ENCODE measurements at regions not wholly inside any gene's neighbourhood (a gene's known extent, or its start where the extent isn't known, plus 50 kb on each side); places are given as distances from the start of the nearest gene placed in this dataset.

DNA sequence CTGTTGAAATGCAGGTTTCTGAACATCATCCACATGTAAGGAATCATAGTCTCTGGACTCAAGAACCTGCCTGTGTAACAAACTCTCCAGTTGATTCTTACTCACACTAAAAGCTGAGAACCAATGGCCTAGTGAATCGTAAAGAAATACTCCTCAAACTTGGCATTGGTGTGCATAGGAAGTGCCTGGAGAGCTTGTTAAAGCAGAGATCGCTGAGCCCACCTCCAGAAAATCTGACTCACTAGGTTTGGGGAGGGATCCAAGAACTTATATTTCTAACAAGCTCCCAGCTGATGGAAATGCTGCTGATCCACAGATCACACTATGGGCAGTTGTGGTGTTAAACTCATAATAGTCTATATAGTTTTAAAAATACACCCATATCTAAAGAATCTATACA is 55.8 kb upstream of the LMCD1 start:
- H3K27me3 ChIP-seq: no peaks in the 10 kb centered on the region
- peaks cover 0 to 34% (median 21%) of the 10 kb centered on the region in 4 donors for H3K4me1 ChIP-seq
- no peak for TF ChIP-seq POLR2AphosphoS5 (IDR thresholded peaks at IDR 0.05)
- TF ChIP-seq POLR2A (IDR thresholded peaks at IDR 0.05): no peak
- TF ChIP-seq, protein P1, sequence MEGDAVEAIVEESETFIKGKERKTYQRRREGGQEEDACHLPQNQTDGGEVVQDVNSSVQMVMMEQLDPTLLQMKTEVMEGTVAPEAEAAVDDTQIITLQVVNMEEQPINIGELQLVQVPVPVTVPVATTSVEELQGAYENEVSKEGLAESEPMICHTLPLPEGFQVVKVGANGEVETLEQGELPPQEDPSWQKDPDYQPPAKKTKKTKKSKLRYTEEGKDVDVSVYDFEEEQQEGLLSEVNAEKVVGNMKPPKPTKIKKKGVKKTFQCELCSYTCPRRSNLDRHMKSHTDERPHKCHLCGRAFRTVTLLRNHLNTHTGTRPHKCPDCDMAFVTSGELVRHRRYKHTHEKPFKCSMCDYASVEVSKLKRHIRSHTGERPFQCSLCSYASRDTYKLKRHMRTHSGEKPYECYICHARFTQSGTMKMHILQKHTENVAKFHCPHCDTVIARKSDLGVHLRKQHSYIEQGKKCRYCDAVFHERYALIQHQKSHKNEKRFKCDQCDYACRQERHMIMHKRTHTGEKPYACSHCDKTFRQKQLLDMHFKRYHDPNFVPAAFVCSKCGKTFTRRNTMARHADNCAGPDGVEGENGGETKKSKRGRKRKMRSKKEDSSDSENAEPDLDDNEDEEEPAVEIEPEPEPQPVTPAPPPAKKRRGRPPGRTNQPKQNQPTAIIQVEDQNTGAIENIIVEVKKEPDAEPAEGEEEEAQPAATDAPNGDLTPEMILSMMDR (IDR thresholded peaks at IDR 0.05): no peak
- no peak for TF ChIP-seq EP300 (IDR thresholded peaks at IDR 0.05; ENCODE audit: low read depth)
- no peaks in the 10 kb centered on the region for H3K36me3 ChIP-seq
- DNase-seq: no peak
- no peaks in the 10 kb centered on the region for H3K9me3 ChIP-seq
- in situ Hi-C loops (cut with MboI; ENCODE audit: low pct_ligation_motif_present in 1 of 4, low pct_unique_long_range_greater_than_20kb in 1 of 4, low sequenced_read_pairs in 3 of 4) (loop anchor here in 2 of 4 donors (5.0 to 25.0 kb wide), 2 partner anchors 166 to 176 kb away; no protein-coding TSS in a partner anchor), intact Hi-C loops (cut with DNase I; ENCODE audit: low total_unique reads) (loop anchor here (10.0 kb wide), 1 partner anchor 49 kb away; no protein-coding TSS in a partner anchor)
- peak overlapping the region in 2 of 4 donors; percentile 71 to 84 for H3K27ac ChIP-seq
- H3K4me3 ChIP-seq: no peak overlapping the region
- 59 to 69% methylated on average over 2 of the region's 2 CpGs for WGBS, 2 donors (ENCODE audit: low coverage in 1 of 2)

DNA sequence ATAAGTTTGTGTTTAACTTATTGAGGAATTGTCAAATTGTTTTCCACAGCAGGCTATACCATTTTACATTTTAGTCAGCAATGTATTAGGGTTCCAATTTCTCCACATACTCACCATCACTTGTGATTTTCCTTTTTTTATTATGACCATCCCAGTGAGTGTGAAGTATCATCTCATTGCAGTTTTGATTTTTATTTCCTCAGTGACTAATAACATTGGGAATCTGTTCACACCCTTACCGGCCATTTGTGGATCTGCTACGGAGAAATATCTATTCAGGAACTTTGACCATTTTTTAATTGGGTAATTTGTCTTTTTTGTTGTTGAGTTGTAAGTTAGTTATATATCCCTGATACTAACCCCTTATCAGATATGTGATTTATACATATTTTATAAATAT is 54.8 kb upstream of the LMCD1 start:
- 90 to 92% methylated on average over 2 of the region's 2 CpGs for WGBS, 2 donors (ENCODE audit: low coverage in 1 of 2)
- no peaks in the 10 kb centered on the region for H3K27me3 ChIP-seq
- no peaks in the 10 kb centered on the region for H3K9me3 ChIP-seq
- no peak for TF ChIP-seq EP300 (IDR thresholded peaks at IDR 0.05; ENCODE audit: low read depth)
- intact Hi-C loops (cut with DNase I; ENCODE audit: low total_unique reads) (loop anchor here (10.0 kb wide), 1 partner anchor 48 kb away; no protein-coding TSS in a partner anchor), in situ Hi-C loops (cut with MboI; ENCODE audit: low pct_ligation_motif_present in 1 of 4, low pct_unique_long_range_greater_than_20kb in 1 of 4, low sequenced_read_pairs in 3 of 4) (loop anchor here in 2 of 4 donors (5.0 to 25.0 kb wide), 2 partner anchors 165 to 175 kb away; no protein-coding TSS in a partner anchor)
- no peaks in the 10 kb centered on the region for H3K36me3 ChIP-seq
- peaks cover 0 to 34% (median 21%) of the 10 kb centered on the region in 4 donors for H3K4me1 ChIP-seq
- DNase-seq: no peak
- H3K4me3 ChIP-seq: no peak overlapping the region
- H3K27ac ChIP-seq: no peak overlapping the region

DNA sequence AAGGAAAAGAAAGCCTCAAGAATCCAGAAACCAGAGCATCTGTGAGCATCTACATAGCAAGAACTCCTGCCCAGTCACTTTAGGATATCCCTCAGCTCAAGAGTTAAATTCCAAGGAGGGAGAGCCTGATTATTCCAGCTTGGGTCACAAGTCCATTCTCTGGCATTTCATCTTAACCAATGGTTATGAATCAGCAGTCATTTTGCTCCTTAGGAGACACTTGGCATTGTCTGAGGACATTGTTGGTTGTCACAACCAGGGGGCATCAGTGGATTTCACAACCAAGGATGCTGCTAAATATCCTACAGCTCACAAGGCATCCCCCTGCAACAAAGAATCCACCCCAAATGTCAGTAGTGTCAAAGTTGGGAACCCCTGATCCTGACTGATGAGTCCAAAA is 51.0 kb upstream of the LMCD1 start:
- no peaks in the 10 kb centered on the region for H3K9me3 ChIP-seq
- in situ Hi-C loops (cut with MboI; ENCODE audit: low pct_ligation_motif_present in 1 of 4, low pct_unique_long_range_greater_than_20kb in 1 of 4, low sequenced_read_pairs in 3 of 4): no loop called here
- H3K27ac ChIP-seq: no peak overlapping the region
- TF ChIP-seq POLR2A (IDR thresholded peaks at IDR 0.05): no peak
- TF ChIP-seq, protein P1 (IDR thresholded peaks at IDR 0.05): no peak
- no peak for TF ChIP-seq EP300 (IDR thresholded peaks at IDR 0.05; ENCODE audit: low read depth)
- no peak for TF ChIP-seq POLR2AphosphoS5 (IDR thresholded peaks at IDR 0.05)
- H3K27me3 ChIP-seq: no peaks in the 10 kb centered on the region
- no peak overlapping the region for H3K4me3 ChIP-seq
- intact Hi-C loops (cut with DNase I; ENCODE audit: low total_unique reads): no loop called here
- DNase-seq: no peak
- H3K36me3 ChIP-seq: no peaks in the 10 kb centered on the region
- peaks cover 0 to 1% (median 0%) of the 10 kb centered on the region in 4 donors for H3K4me1 ChIP-seq

DNA sequence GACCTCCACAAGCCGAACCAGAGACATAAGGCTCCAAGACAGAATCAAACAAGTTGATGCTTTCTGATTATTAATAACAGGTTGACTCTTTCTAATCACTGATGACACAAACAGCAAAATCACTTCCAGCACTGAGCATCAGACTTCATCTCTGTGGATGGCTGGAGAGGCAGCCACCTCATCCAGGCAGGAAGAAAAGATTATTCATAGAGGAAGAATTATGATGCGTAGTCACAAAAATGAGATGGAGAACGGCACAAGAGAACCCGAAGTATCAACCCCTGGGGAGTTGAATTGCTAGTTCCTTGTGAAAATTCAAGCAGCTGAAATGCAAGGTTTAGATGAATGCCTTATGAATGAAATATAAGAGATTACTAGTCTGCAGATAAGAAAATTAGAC is 49.9 kb upstream of the LMCD1 start:
- TF ChIP-seq, protein P1 (IDR thresholded peaks at IDR 0.05): no peak
- TF ChIP-seq EP300 (IDR thresholded peaks at IDR 0.05; ENCODE audit: low read depth): no peak
- no peak overlapping the region for H3K27ac ChIP-seq
- DNase-seq: no peak
- H3K27me3 ChIP-seq: no peaks in the 10 kb centered on the region
- in situ Hi-C loops (cut with MboI; ENCODE audit: low pct_ligation_motif_present in 1 of 4, low pct_unique_long_range_greater_than_20kb in 1 of 4, low sequenced_read_pairs in 3 of 4) (no loop called here), intact Hi-C loops (cut with DNase I; ENCODE audit: low total_unique reads) (no loop called here)
- H3K9me3 ChIP-seq: no peaks in the 10 kb centered on the region
- 75 to 91% methylated on average over 4 of the region's 4 CpGs for WGBS, 2 donors (ENCODE audit: low coverage in 1 of 2)
- no peaks in the 10 kb centered on the region for H3K4me1 ChIP-seq
- H3K36me3 ChIP-seq: no peaks in the 10 kb centered on the region
- no peak overlapping the region for H3K4me3 ChIP-seq

Small RNAs in the stretch of these regions (small RNA-seq; reads per million reads assigned to genes)
- 0 reads per million in 4 donors for gene RNU4ATAC17P
